ENCODE measurements at regions not wholly inside any gene's neighbourhood (a gene's known extent, or its start where the extent isn't known, plus 50 kb on each side); places are given as distances from the start of the nearest gene placed in this dataset.
"Not testable (repeated sequence)": the region's sequence is repeated elsewhere in the genome, so short reads cannot be mapped to it uniquely, and the experiment has no call there.

- no peak for FAIRE-seq
- DNase-seq (ENCODE audit: insufficient read length, low spot score), result no peak
- TF ChIP-seq PAX5 (IDR thresholded peaks at IDR 0.05; ENCODE audit: insufficient read depth, low read length, severe bottlenecking) (no peak), TAF1 (IDR thresholded peaks at IDR 0.05; ENCODE audit: low read depth, low read length) (no peak), POLR2A (IDR thresholded peaks at IDR 0.05; ENCODE audit: low read depth, low read length) (no peak), SPI1 (IDR thresholded peaks at IDR 0.05; ENCODE audit: low read depth, low read length) (no peak), POU2F2 (IDR thresholded peaks at IDR 0.05; ENCODE audit: low read depth, low read length) (no peak), POLR2AphosphoS5 (IDR thresholded peaks at IDR 0.05; ENCODE audit: low read depth, low read length) (no peak)
Observed at GRCh38 chr15:46088486-46089445, 453.9 kb downstream of the SQOR start.

GRCh38 chr15:46089467-46089935 is 454.7 kb downstream of the SQOR start:
- DNase-seq (ENCODE audit: insufficient read length, low spot score) (no peak), FAIRE-seq (no peak)
- no peak for TF ChIP-seq SPI1 (IDR thresholded peaks at IDR 0.05; ENCODE audit: low read depth, low read length)
- TF ChIP-seq PAX5 (IDR thresholded peaks at IDR 0.05; ENCODE audit: insufficient read depth, low read length, severe bottlenecking), result no peak
- TF ChIP-seq POLR2AphosphoS5 (IDR thresholded peaks at IDR 0.05; ENCODE audit: low read depth, low read length), result no peak
- TF ChIP-seq POLR2A (IDR thresholded peaks at IDR 0.05; ENCODE audit: low read depth, low read length), result no peak
- no peak for TF ChIP-seq TAF1 (IDR thresholded peaks at IDR 0.05; ENCODE audit: low read depth, low read length)
- TF ChIP-seq POU2F2 (IDR thresholded peaks at IDR 0.05; ENCODE audit: low read depth, low read length), result no peak

GRCh38 chr15:46091860-46092450 is 457.1 kb downstream of the SQOR start:
- DNase-seq (ENCODE audit: insufficient read length, low spot score), result no peak
- TF ChIP-seq PAX5 (IDR thresholded peaks at IDR 0.05; ENCODE audit: insufficient read depth, low read length, severe bottlenecking) (no peak), POU2F2 (IDR thresholded peaks at IDR 0.05; ENCODE audit: low read depth, low read length) (no peak), TAF1 (IDR thresholded peaks at IDR 0.05; ENCODE audit: low read depth, low read length) (no peak), POLR2A (IDR thresholded peaks at IDR 0.05; ENCODE audit: low read depth, low read length) (no peak), SPI1 (IDR thresholded peaks at IDR 0.05; ENCODE audit: low read depth, low read length) (no peak), POLR2AphosphoS5 (IDR thresholded peaks at IDR 0.05; ENCODE audit: low read depth, low read length) (no peak)
- FAIRE-seq, result peak; percentile 75

- FAIRE-seq; DNase-seq (ENCODE audit: insufficient read length, low spot score): not testable (repeated sequence)
Observed at GRCh38 chr15:46098006-46098405, 463.2 kb downstream of the SQOR start.

- no peak for DNase-seq (ENCODE audit: insufficient read length, low spot score)
- TF ChIP-seq PAX5 (IDR thresholded peaks at IDR 0.05; ENCODE audit: insufficient read depth, low read length, severe bottlenecking) (no peak), POU2F2 (IDR thresholded peaks at IDR 0.05; ENCODE audit: low read depth, low read length) (no peak), POLR2AphosphoS5 (IDR thresholded peaks at IDR 0.05; ENCODE audit: low read depth, low read length) (no peak), SPI1 (IDR thresholded peaks at IDR 0.05; ENCODE audit: low read depth, low read length) (no peak), POLR2A (IDR thresholded peaks at IDR 0.05; ENCODE audit: low read depth, low read length) (no peak), TAF1 (IDR thresholded peaks at IDR 0.05; ENCODE audit: low read depth, low read length) (no peak)
- FAIRE-seq, result no peak
Observed at GRCh38 chr15:46110755-46111154, 475.9 kb downstream of the SQOR start.

- DNase-seq (ENCODE audit: insufficient read length, low spot score), result no peak
- TF ChIP-seq POU2F2 (IDR thresholded peaks at IDR 0.05; ENCODE audit: low read depth, low read length) (no peak), POLR2A (IDR thresholded peaks at IDR 0.05; ENCODE audit: low read depth, low read length) (no peak), POLR2AphosphoS5 (IDR thresholded peaks at IDR 0.05; ENCODE audit: low read depth, low read length) (no peak), PAX5 (IDR thresholded peaks at IDR 0.05; ENCODE audit: insufficient read depth, low read length, severe bottlenecking) (no peak), TAF1 (IDR thresholded peaks at IDR 0.05; ENCODE audit: low read depth, low read length) (no peak), SPI1 (IDR thresholded peaks at IDR 0.05; ENCODE audit: low read depth, low read length) (no peak)
- no peak for FAIRE-seq
Observed at GRCh38 chr15:46111730-46112129, 476.9 kb downstream of the SQOR start.

- DNase-seq (ENCODE audit: insufficient read length, low spot score) (no peak), FAIRE-seq (no peak)
- TF ChIP-seq TAF1 (IDR thresholded peaks at IDR 0.05; ENCODE audit: low read depth, low read length), result no peak
- no peak for TF ChIP-seq SPI1 (IDR thresholded peaks at IDR 0.05; ENCODE audit: low read depth, low read length)
- no peak for TF ChIP-seq POU2F2 (IDR thresholded peaks at IDR 0.05; ENCODE audit: low read depth, low read length)
- TF ChIP-seq POLR2A (IDR thresholded peaks at IDR 0.05; ENCODE audit: low read depth, low read length), result no peak
- no peak for TF ChIP-seq PAX5 (IDR thresholded peaks at IDR 0.05; ENCODE audit: insufficient read depth, low read length, severe bottlenecking)
- no peak for TF ChIP-seq POLR2AphosphoS5 (IDR thresholded peaks at IDR 0.05; ENCODE audit: low read depth, low read length)
Observed at GRCh38 chr15:46117071-46117470, 482.2 kb downstream of the SQOR start.

GRCh38 chr15:46120713-46121112 is 485.9 kb downstream of the SQOR start:
- DNase-seq (ENCODE audit: insufficient read length, low spot score), result no peak

GRCh38 chr15:46121441-46121840 is 486.6 kb downstream of the SQOR start:
- FAIRE-seq, result no peak
- no peak for DNase-seq (ENCODE audit: insufficient read length, low spot score)
- TF ChIP-seq PAX5 (IDR thresholded peaks at IDR 0.05; ENCODE audit: insufficient read depth, low read length, severe bottlenecking) (no peak), SPI1 (IDR thresholded peaks at IDR 0.05; ENCODE audit: low read depth, low read length) (no peak), TAF1 (IDR thresholded peaks at IDR 0.05; ENCODE audit: low read depth, low read length) (no peak), POU2F2 (IDR thresholded peaks at IDR 0.05; ENCODE audit: low read depth, low read length) (no peak), POLR2A (IDR thresholded peaks at IDR 0.05; ENCODE audit: low read depth, low read length) (no peak), POLR2AphosphoS5 (IDR thresholded peaks at IDR 0.05; ENCODE audit: low read depth, low read length) (no peak)

More at GRCh38 chr15:46120713-46121112, 485.9 kb downstream of the SQOR start:
- TF ChIP-seq PAX5 (IDR thresholded peaks at IDR 0.05; ENCODE audit: insufficient read depth, low read length, severe bottlenecking) (no peak), TAF1 (IDR thresholded peaks at IDR 0.05; ENCODE audit: low read depth, low read length) (no peak), SPI1 (IDR thresholded peaks at IDR 0.05; ENCODE audit: low read depth, low read length) (peak; percentile 54), POLR2A (IDR thresholded peaks at IDR 0.05; ENCODE audit: low read depth, low read length) (no peak), POLR2AphosphoS5 (IDR thresholded peaks at IDR 0.05; ENCODE audit: low read depth, low read length) (no peak)
- FAIRE-seq, result no peak
